ENCODE measurements at regions not wholly inside any gene's neighbourhood (a gene's known extent, or its start where the extent isn't known, plus 50 kb on each side); places are given as distances from the start of the nearest gene placed in this dataset.
A peak's percentile ranks its signal among the peaks of the same experiment; 100 is the strongest.
"Not testable (repeated sequence)": the region's sequence is repeated elsewhere in the genome, so short reads cannot be mapped to it uniquely, and the experiment has no call there.

- no peak for DNase-seq
Measured at GRCh38 chr6:69466979-69467570, 329.7 kb downstream of the LMBRD1 start.

- DNase-seq = no peak
Measured at GRCh38 chr6:69465866-69466265, 330.9 kb downstream of the LMBRD1 start.

GRCh38 chr6:69456086-69456485, 340.7 kb downstream of the LMBRD1 start:
- peak; percentile 17 for DNase-seq

GRCh38 chr6:69454619-69455018, 342.2 kb downstream of the LMBRD1 start:
- DNase-seq = not testable (repeated sequence)

- not testable (repeated sequence) for DNase-seq
Measured at GRCh38 chr6:69450493-69450892, 346.3 kb downstream of the LMBRD1 start.

GRCh38 chr6:69449887-69450286, 346.9 kb downstream of the LMBRD1 start:
- DNase-seq = no peak
